HepG2 (cell line): ENCODE measurements at regions not wholly inside any gene's neighbourhood (a gene's known extent, or its start where the extent isn't known, plus 50 kb on each side); places are given as distances from the start of the nearest gene placed in this dataset.

Source experiments
- ATF7 ChIP-seq, 2 experiments: fragments of 450-650 bp in 1 of 2; sonication (generic) in 1 of 2; formaldehyde crosslinking in 1 of 2; IDR thresholded peaks; 2 replicates each; pipeline versions ENCODE4 v1.4.0 to v1.6.1; 2016 to 2020; ENCODE audit warnings: antibody characterized with exemption in 1 of 2, mild to moderate bottlenecking in 1 of 2, missing genetic modification reagents in 1 of 2
- E2F2 ChIP-seq: sonication (generic); formaldehyde crosslinking; IDR thresholded peaks from 2 replicates; pipeline ENCODE4 v1.4.0; 2020; ENCODE audit warnings: missing genetic modification reagents, borderline replicate concordance
- FOXO4 ChIP-seq: sonication (generic); formaldehyde crosslinking; conservative IDR thresholded peaks from 2 replicates; pipeline ENCODE4 v1.8.1; 2023; ENCODE audit warnings: missing genetic modification reagents
- KLF16 ChIP-seq, 2 experiments: sonication (generic) in 1 of 2; formaldehyde crosslinking in 1 of 2; IDR thresholded peaks; 2 replicates each; pipeline versions ENCODE4 v1.6.1 to v1.8.0; 2016 to 2023; ENCODE audit warnings: missing genetic modification reagents in 2 of 2, missing compliant biosample characterization in 1 of 2
- MED1 ChIP-seq: sonication (generic); formaldehyde crosslinking; IDR thresholded peaks from 2 replicates; pipeline ENCODE4 v1.4.0; 2020; ENCODE audit warnings: missing genetic modification reagents
- NR3C1 ChIP-seq: sonication (generic); formaldehyde crosslinking; IDR thresholded peaks from 2 replicates; pipeline ENCODE4 v1.4.0; 2020; ENCODE audit warnings: missing genetic modification reagents
- PHB2 ChIP-seq: fragments of 450-650 bp; IDR thresholded peaks from 2 replicates; pipeline ENCODE4 v1.6.1; 2018; ENCODE audit not compliant: partially characterized antibody
- TBL1XR1 ChIP-seq: fragments of 150-350 bp; IDR thresholded peaks from 2 replicates; pipeline ENCODE4 v1.6.1; 2014; ENCODE audit warnings: borderline replicate concordance, low read length; ENCODE audit not compliant: partially characterized antibody
- THAP9 ChIP-seq: sonication (generic); formaldehyde crosslinking; IDR thresholded peaks from 2 replicates; pipeline ENCODE4; 2020; ENCODE audit warnings: missing genetic modification reagents, mild to moderate bottlenecking, borderline replicate concordance
- ZHX2 ChIP-seq, 2 experiments: sonication (generic) in 1 of 2; formaldehyde crosslinking in 1 of 2; IDR thresholded peaks; 2 replicates each; pipeline versions ENCODE4 v1.6.1 to v1.9.0; 2014 to 2022; ENCODE audit warnings: antibody characterized with exemption in 1 of 2, borderline replicate concordance in 1 of 2, inconsistent platforms in 1 of 2, low read depth in 1 of 2, missing genetic modification reagents in 1 of 2
- ZNF180 ChIP-seq: sonication (generic); formaldehyde crosslinking; IDR thresholded peaks from 2 replicates; pipeline ENCODE4 v1.4.0; 2020; ENCODE audit warnings: low read depth, missing genetic modification reagents, borderline replicate concordance
- ZNF275 ChIP-seq: sonication (generic); formaldehyde crosslinking; IDR thresholded peaks from 2 replicates; pipeline ENCODE4 v1.8.0; 2022; ENCODE audit warnings: missing genetic modification reagents, mild to moderate bottlenecking, inconsistent platforms, borderline replicate concordance
- ZNF766 ChIP-seq: sonication (generic); formaldehyde crosslinking; IDR thresholded peaks from 2 replicates; pipeline ENCODE4 v1.5.0; 2020; ENCODE audit warnings: missing genetic modification reagents, borderline replicate concordance
- ZSCAN30 ChIP-seq: sonication (generic); formaldehyde crosslinking; IDR thresholded peaks from 2 replicates; pipeline ENCODE4 v1.5.0; 2020; ENCODE audit warnings: mild to moderate bottlenecking, missing genetic modification reagents

- TF ChIP-seq FOXO4 (CRISPR knock-in tag) (no peak), ZNF275 (CRISPR knock-in tag) (no peak), TBL1XR1 (peak; percentile 26), ATF7 (IDR thresholded peaks at IDR 0.05) (no peak), ATF7 (CRISPR knock-in tag; IDR thresholded peaks at IDR 0.05) (no peak), NR3C1 (CRISPR knock-in tag) (no peak), PHB2 (no peak), MED1 (CRISPR knock-in tag) (0 out of 2 replicates have a peak, but pooled peaks have one; percentile 24), ZHX2 (IDR thresholded peaks at IDR 0.05; ENCODE audit: low read depth) (no peak), ZHX2 (CRISPR knock-in tag; IDR thresholded peaks at IDR 0.05; ENCODE audit: borderline replicate concordance) (no peak), THAP9 (CRISPR knock-in tag) (no peak), ZNF766 (no peak), ZNF180 (CRISPR knock-in tag) (no peak), ZSCAN30 (CRISPR knock-in tag) (no peak), E2F2 (CRISPR knock-in tag) (no peak), KLF16 (CRISPR knock-in tag; IDR thresholded peaks at IDR 0.05) (peak in 1 of 2 experiments; percentile 54; a peak in 1 of 4 replicates)
Measured at GRCh38 chr9:113682297-113682771, 193.8 kb upstream of the ZNF618 start (continued).
